Neural cell (in vitro differentiated cells): ENCODE measurements at regions not wholly inside any gene's neighbourhood (a gene's known extent, or its start where the extent isn't known, plus 50 kb on each side); places are given as distances from the start of the nearest gene placed in this dataset.

Experiments used
- CTCF ChIP-seq: fragments of 450-650 bp; IDR thresholded peaks from 2 replicates; pipeline ENCODE4 v1.5.1; 2014; ENCODE audit warnings: antibody characterized with exemption, mild to moderate bottlenecking, moderate library complexity; ENCODE audit not compliant: poor library complexity, severe bottlenecking
- EP300 ChIP-seq: fragments of 450-650 bp; conservative IDR thresholded peaks from 2 replicates; pipeline ENCODE4 v1.6.1; 2014; ENCODE audit warnings: antibody characterized with exemption, mild to moderate bottlenecking, moderate library complexity; ENCODE audit not compliant: poor library complexity, severe bottlenecking
- EZH2 ChIP-seq: fragments of 200-600, 300-800 bp; shearing (Covaris generic), sonication (generic); IDR thresholded peaks from 2 replicates; pipeline ENCODE4 v1.6.1; 2014; ENCODE audit warnings: antibody characterized with exemption, low read length, borderline replicate concordance, mild to moderate bottlenecking; ENCODE audit not compliant: insufficient read depth, poor library complexity, severe bottlenecking
- MXI1 ChIP-seq: fragments of 450-650 bp; conservative IDR thresholded peaks from 2 replicates; pipeline ENCODE4 v1.6.1; 2014; ENCODE audit warnings: antibody characterized with exemption, mild to moderate bottlenecking; ENCODE audit not compliant: poor library complexity, severe bottlenecking
- POLR2AphosphoS5 ChIP-seq: IDR thresholded peaks from 2 replicates; pipeline ENCODE4 v1.6.1; 2012
- REST ChIP-seq: IDR thresholded peaks from 2 replicates; pipeline ENCODE4 v1.6.1; 2012; ENCODE audit warnings: borderline replicate concordance
- TAF1 ChIP-seq: IDR thresholded peaks from 2 replicates; pipeline ENCODE4 v1.6.1; 2012; ENCODE audit warnings: low read depth

GRCh38 chr4:128484896-128485295 is 197.3 kb upstream of the PGRMC2 start:
- TF ChIP-seq CTCF (no peak), EP300 (no peak), TAF1 (no peak), EZH2 (no peak), MXI1 (no peak), POLR2AphosphoS5 (no peak), REST (no peak)
